ENCODE measurements at regions not wholly inside any gene's neighbourhood (a gene's known extent, or its start where the extent isn't known, plus 50 kb on each side); places are given as distances from the start of the nearest gene placed in this dataset.

GRCh38 chr14:25477316-25478098 is 427.6 kb upstream of the STXBP6 start:
- Histone ChIP-seq H3K4me3 (ENCODE audit: low read length) (no peak overlapping the region), H2AFZ (ENCODE audit: low read depth, low read length) (no peak overlapping the region), H3F3A (ENCODE audit: insufficient read depth, low read length, poor library complexity, severe bottlenecking) (no peaks in the 10 kb centered on the region), H4K20me1 (ENCODE audit: insufficient read depth) (no peaks in the 10 kb centered on the region), H3K4me2 (ENCODE audit: low read length) (no peak overlapping the region), H3K9ac (ENCODE audit: low read length) (no peak overlapping the region), H3K27ac (ENCODE audit: low read length) (no peak overlapping the region), H3K9me3 (ENCODE audit: low read length) (no peaks in the 10 kb centered on the region), H3K9me2 (ENCODE audit: insufficient read depth, low read length) (peaks cover 3% of the 10 kb centered on the region), H3K79me2 (replicated peaks; ENCODE audit: insufficient read depth, low read length) (no peaks in the 10 kb centered on the region), H3K27me3 (ENCODE audit: insufficient read depth, low read depth, low read length) (no peaks in the 10 kb centered on the region), H3K36me3 (ENCODE audit: insufficient read depth, low read length) (no peaks in the 10 kb centered on the region)
- TF ChIP-seq CTCF (IDR thresholded peaks at IDR 0.05; ENCODE audit: poor library complexity, severe bottlenecking) (no peak), SMC3 (conservative IDR thresholded peaks at IDR 0.05; ENCODE audit: poor library complexity) (no peak), EZH2 (IDR thresholded peaks at IDR 0.05; ENCODE audit: borderline replicate concordance, insufficient read depth, low read length, poor library complexity, severe bottlenecking) (no peak), MXI1 (conservative IDR thresholded peaks at IDR 0.05; ENCODE audit: poor library complexity, severe bottlenecking) (no peak), REST (IDR thresholded peaks at IDR 0.05; ENCODE audit: borderline replicate concordance) (no peak), POLR2AphosphoS5 (IDR thresholded peaks at IDR 0.05) (no peak)

- no peak overlapping the region for H2AFZ ChIP-seq (ENCODE audit: low read depth, low read length)
- H3K79me2 ChIP-seq (replicated peaks; ENCODE audit: insufficient read depth, low read length): no peaks in the 10 kb centered on the region
- no peak for TF ChIP-seq EP300 (conservative IDR thresholded peaks at IDR 0.05; ENCODE audit: poor library complexity, severe bottlenecking)
- TF ChIP-seq SMC3 (conservative IDR thresholded peaks at IDR 0.05; ENCODE audit: poor library complexity): no peak
- no peak for TF ChIP-seq RAD21 (conservative IDR thresholded peaks at IDR 0.05)
- no peak for TF ChIP-seq EZH2 (IDR thresholded peaks at IDR 0.05; ENCODE audit: borderline replicate concordance, insufficient read depth, low read length, poor library complexity, severe bottlenecking)
- no peak for TF ChIP-seq POLR2AphosphoS5 (IDR thresholded peaks at IDR 0.05)
- TF ChIP-seq TAF1 (IDR thresholded peaks at IDR 0.05; ENCODE audit: low read depth): no peak
- TF ChIP-seq CTCF (IDR thresholded peaks at IDR 0.05; ENCODE audit: poor library complexity, severe bottlenecking): no peak
- TF ChIP-seq REST (IDR thresholded peaks at IDR 0.05; ENCODE audit: borderline replicate concordance): no peak
- TF ChIP-seq MXI1 (conservative IDR thresholded peaks at IDR 0.05; ENCODE audit: poor library complexity, severe bottlenecking): no peak
- H4K20me1 ChIP-seq (ENCODE audit: insufficient read depth): no peaks in the 10 kb centered on the region
- no peak overlapping the region for H3K9ac ChIP-seq (ENCODE audit: low read length)
- no peaks in the 10 kb centered on the region for H3K36me3 ChIP-seq (ENCODE audit: insufficient read depth, low read length)
- H3K9me3 ChIP-seq (ENCODE audit: low read length): no peaks in the 10 kb centered on the region
- H3K27me3 ChIP-seq (ENCODE audit: insufficient read depth, low read depth, low read length): no peaks in the 10 kb centered on the region
- H3K4me3 ChIP-seq (ENCODE audit: low read length): no peak overlapping the region
- H3K9me2 ChIP-seq (ENCODE audit: insufficient read depth, low read length): peaks cover 3% of the 10 kb centered on the region
- no peaks in the 10 kb centered on the region for H3F3A ChIP-seq (ENCODE audit: insufficient read depth, low read length, poor library complexity, severe bottlenecking)
- H3K27ac ChIP-seq (ENCODE audit: low read length): no peak overlapping the region
- no peak overlapping the region for H3K4me2 ChIP-seq (ENCODE audit: low read length)
Observed at GRCh38 chr14:25472700-25473099, 422.8 kb upstream of the STXBP6 start.
